GM18520 (cell line): ENCODE measurements at regions not wholly inside any gene's neighbourhood (a gene's known extent, or its start where the extent isn't known, plus 50 kb on each side); places are given as distances from the start of the nearest gene placed in this dataset.
"Not testable (repeated sequence)": the region's sequence is repeated elsewhere in the genome, so short reads cannot be mapped to it uniquely, and the experiment has no call there.

Experiments
- ATAC-seq: cut with Tn5 transposase; IDR thresholded peaks from one replicate; pipeline ENCODE4 v1.9.1; 2021; ENCODE audit not compliant: unreplicated experiment

GRCh38 chr11:38176686-38177322 lies 1578.8 kb upstream of the RAG2 start:
- ATAC-seq: no peak

- ATAC-seq: no peak
Observed at GRCh38 chr11:38173676-38174075, 1575.6 kb upstream of the RAG2 start.

GRCh38 chr11:38169286-38169685 lies 1571.2 kb upstream of the RAG2 start:
- ATAC-seq: no peak

GRCh38 chr11:38163526-38163925 lies 1565.5 kb upstream of the RAG2 start:
- no peak for ATAC-seq

GRCh38 chr11:38160433-38160832 lies 1562.4 kb upstream of the RAG2 start:
- no peak for ATAC-seq

GRCh38 chr11:38159038-38159437 lies 1561.0 kb upstream of the RAG2 start:
- no peak for ATAC-seq

- ATAC-seq: no peak
Observed at GRCh38 chr11:38156495-38157146, 1558.6 kb upstream of the RAG2 start.

- no peak for ATAC-seq
Observed at GRCh38 chr11:38155856-38156255, 1557.8 kb upstream of the RAG2 start.

GRCh38 chr11:38153985-38154384 lies 1555.9 kb upstream of the RAG2 start:
- no peak for ATAC-seq

- ATAC-seq: no peak
Observed at GRCh38 chr11:38143852-38144251, 1545.8 kb upstream of the RAG2 start.

- no peak for ATAC-seq
Observed at GRCh38 chr11:38138972-38139371, 1540.9 kb upstream of the RAG2 start.

GRCh38 chr11:38136887-38137286 lies 1538.9 kb upstream of the RAG2 start:
- no peak for ATAC-seq

GRCh38 chr11:38131535-38131934 lies 1533.5 kb upstream of the RAG2 start:
- ATAC-seq: no peak

- ATAC-seq: no peak
Observed at GRCh38 chr11:38130976-38131375, 1532.9 kb upstream of the RAG2 start.

GRCh38 chr11:38130514-38130913 lies 1532.5 kb upstream of the RAG2 start:
- no peak for ATAC-seq

- ATAC-seq: no peak
Observed at GRCh38 chr11:38123673-38124072, 1525.6 kb upstream of the RAG2 start.

- not testable (repeated sequence) for ATAC-seq
Observed at GRCh38 chr11:38116616-38117015, 1518.6 kb upstream of the RAG2 start.

GRCh38 chr11:38115381-38115780 lies 1517.3 kb upstream of the RAG2 start:
- not testable (repeated sequence) for ATAC-seq

- ATAC-seq: no peak
Observed at GRCh38 chr11:38100836-38101462, 1502.9 kb upstream of the RAG2 start.

GRCh38 chr11:38095268-38095667 lies 1497.2 kb upstream of the RAG2 start:
- no peak for ATAC-seq

GRCh38 chr11:38089726-38090125 lies 1491.7 kb upstream of the RAG2 start:
- ATAC-seq: no peak

GRCh38 chr11:38060920-38061319 lies 1462.9 kb upstream of the RAG2 start:
- no peak for ATAC-seq
